Kidney (tissue), 13 donors: ENCODE measurements at regions not wholly inside any gene's neighbourhood (a gene's known extent, or its start where the extent isn't known, plus 50 kb on each side); places are given as distances from the start of the nearest gene placed in this dataset.

ENCODE experiments used
- DNase-seq, 5 donors: peaks; one replicate each; pipeline ENCODE4 v3.0.0-alpha.2; 2013 to 2020
- FAIRE-seq: peaks from 2 replicates; lab custom pipeline; 2012; peaks lifted over from hg19 to GRCh38; lab: Jason Lieb, UNC
- H3K27ac ChIP-seq, 2 donors: one replicate each; pipeline ENCODE4 v1.7.0; 2013; ENCODE audit warnings: low read depth in 2 of 2, low read length in 2 of 2, inconsistent platforms in 1 of 2
- H3K27me3 ChIP-seq: one replicate; pipeline ENCODE4 v1.7.1; 2013; ENCODE audit warnings: low read length, inconsistent platforms; ENCODE audit not compliant: control insufficient read depth, insufficient read depth
- H3K36me3 ChIP-seq, 3 donors: one replicate each; pipeline versions ENCODE4 v1.7.0 to v1.7.1; 2013; ENCODE audit warnings: low read length in 3 of 3, control low read depth in 1 of 3, inconsistent platforms in 1 of 3; ENCODE audit not compliant: insufficient read depth in 3 of 3, control insufficient read depth in 2 of 3
- H3K4me1 ChIP-seq, 3 donors: one replicate each; pipeline versions ENCODE4 v1.7.0 to v1.7.1; 2013; ENCODE audit warnings: low read length in 3 of 3, inconsistent platforms in 1 of 3, low read depth in 1 of 3; ENCODE audit not compliant: control insufficient read depth in 2 of 3, insufficient read depth in 2 of 3
- H3K4me3 ChIP-seq, 3 donors: one replicate each; pipeline versions ENCODE4 v1.7.0 to v1.8.1; 2013; ENCODE audit warnings: low read length in 3 of 3, control low read depth in 1 of 3, inconsistent platforms in 1 of 3
- H3K9ac ChIP-seq, 3 donors: one replicate each; pipeline versions ENCODE4 v1.7.0 to v1.7.1; 2013; ENCODE audit warnings: low read length in 3 of 3, control low read depth in 1 of 3, inconsistent platforms in 1 of 3
- H3K9me3 ChIP-seq, 3 donors: one replicate each; pipeline versions ENCODE4 v1.7.0 to v1.7.1; 2013; ENCODE audit warnings: low read length in 3 of 3, control low read depth in 1 of 3, inconsistent platforms in 1 of 3; ENCODE audit not compliant: control insufficient read depth in 2 of 3, insufficient read depth in 1 of 3
- CTCF ChIP-seq: IDR thresholded peaks from 3 replicates; pipeline ENCODE4 v1.5.1; 2012; ENCODE audit warnings: mild to moderate bottlenecking, moderate library complexity, borderline replicate concordance; ENCODE audit not compliant: insufficient read depth; ENCODE audit errors: extremely low read depth
- intact Hi-C: fragments of 100-400 bp; cut with DNase I; formaldehyde crosslinking; loops from one replicate; pipeline ENCODE4 v1.11.1; 2022
- donor health status: control.
- donor health status: control.
- donor health status: control.
- donor health status: control.
- donor health status: control.
- donor health status: DM: yes; HTN: yes; CAD: no.
- donor health status: Normal renal cell carcinoma (clear cell type).

- DNase-seq: no peak
- no peaks in the 10 kb centered on the region for H3K4me1 ChIP-seq
- FAIRE-seq: no peak
- no peak overlapping the region for H3K9ac ChIP-seq
- H3K27me3 ChIP-seq: no peaks in the 10 kb centered on the region
- H3K4me3 ChIP-seq: no peak overlapping the region
- intact Hi-C loops: no loop called here
- no peaks in the 10 kb centered on the region for H3K36me3 ChIP-seq
- no peaks in the 10 kb centered on the region for H3K9me3 ChIP-seq
- H3K27ac ChIP-seq: no peak overlapping the region
- no peak for TF ChIP-seq CTCF
Observed at GRCh38 chr3:168828014-168828413, 732.3 kb upstream of the GOLIM4 start.

GRCh38 chr3:168824107-168824506 lies 728.4 kb upstream of the GOLIM4 start:
- H3K4me1 ChIP-seq: no peaks in the 10 kb centered on the region
- DNase-seq: peak in 1 of 5 donors; percentile 6
- FAIRE-seq: no peak
- intact Hi-C loops: no loop called here
- no peak for TF ChIP-seq CTCF
- H3K9me3 ChIP-seq: no peaks in the 10 kb centered on the region
- H3K27ac ChIP-seq: no peak overlapping the region
- H3K4me3 ChIP-seq: no peak overlapping the region
- no peak overlapping the region for H3K9ac ChIP-seq
- no peaks in the 10 kb centered on the region for H3K36me3 ChIP-seq
- H3K27me3 ChIP-seq: no peaks in the 10 kb centered on the region

- Histone ChIP-seq H3K9ac (no peak overlapping the region), H3K4me1 (no peaks in the 10 kb centered on the region), H3K27me3 (no peaks in the 10 kb centered on the region), H3K36me3 (no peaks in the 10 kb centered on the region), H3K4me3 (no peak overlapping the region), H3K9me3 (no peaks in the 10 kb centered on the region), H3K27ac (no peak overlapping the region)
- no peak for DNase-seq
- no peak for FAIRE-seq
- no peak for TF ChIP-seq CTCF
- intact Hi-C loops: no loop called here
Observed at GRCh38 chr3:168823466-168823865, 727.7 kb upstream of the GOLIM4 start.

- FAIRE-seq (no peak), DNase-seq (peak in 1 of 5 donors; percentile 11)
- H3K4me1 ChIP-seq: no peaks in the 10 kb centered on the region
- no peaks in the 10 kb centered on the region for H3K9me3 ChIP-seq
- TF ChIP-seq CTCF: no peak
- H3K27ac ChIP-seq: no peak overlapping the region
- no peaks in the 10 kb centered on the region for H3K27me3 ChIP-seq
- no peaks in the 10 kb centered on the region for H3K36me3 ChIP-seq
- no peak overlapping the region for H3K9ac ChIP-seq
- intact Hi-C loops: no loop called here
- no peak overlapping the region for H3K4me3 ChIP-seq
Observed at GRCh38 chr3:168820810-168821415, 725.2 kb upstream of the GOLIM4 start.
